ENCODE measurements at regions not wholly inside any gene's neighbourhood (a gene's known extent, or its start where the extent isn't known, plus 50 kb on each side); places are given as distances from the start of the nearest gene placed in this dataset.

DNA sequence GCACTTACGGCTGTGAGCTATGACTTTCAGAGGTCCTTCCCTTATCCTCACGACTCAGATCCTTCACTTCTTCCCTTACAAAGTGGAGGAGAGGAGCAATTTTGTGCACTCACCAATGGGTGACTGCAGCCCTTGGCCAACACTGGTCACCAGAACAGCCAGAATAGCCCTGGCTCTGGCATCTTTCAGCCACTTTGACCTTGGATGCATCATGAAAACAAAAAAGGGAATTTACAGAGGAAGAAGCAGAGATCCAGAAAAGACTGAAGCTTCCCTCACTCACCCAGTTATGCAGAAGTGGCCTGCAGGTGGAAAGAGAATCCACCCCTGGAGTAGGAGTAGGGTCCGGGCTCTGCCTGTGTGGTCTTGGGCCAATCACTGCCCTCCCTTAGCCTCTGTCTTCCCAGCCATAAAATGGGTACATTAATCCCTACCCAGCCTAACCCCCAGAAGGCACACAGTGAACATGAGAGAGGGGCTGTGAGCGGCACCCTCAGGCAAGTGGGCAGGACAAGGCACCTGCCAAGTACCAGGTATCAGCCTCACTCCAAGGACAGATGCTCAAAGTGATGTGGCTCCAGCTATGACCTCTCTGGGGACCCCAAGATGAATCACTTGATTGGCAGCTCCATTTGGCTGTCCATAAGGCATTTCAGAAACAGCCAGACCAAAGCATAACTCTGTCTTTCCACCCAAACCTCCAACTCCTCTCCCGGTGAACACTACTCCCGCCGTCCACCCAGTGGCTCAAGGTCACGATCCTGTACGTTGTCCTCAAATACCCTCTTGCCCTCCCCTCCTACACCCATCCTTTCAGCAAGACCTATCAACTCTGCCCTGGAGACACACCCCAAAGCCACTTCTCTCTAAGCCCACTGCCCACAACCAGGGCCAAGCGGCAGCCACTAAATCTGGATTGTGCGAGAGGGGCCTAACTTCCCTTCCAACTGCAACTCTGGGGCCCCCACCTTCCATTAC is 129.8 kb upstream of the ZMIZ1 start:
- no peak for DNase-seq

GRCh38 chr10:78942091-78942501 is 126.7 kb upstream of the ZMIZ1 start:
- DNase-seq = no peak

GRCh38 chr10:78944723-78945312 is 123.9 kb upstream of the ZMIZ1 start:
- no peak for DNase-seq

GRCh38 chr10:78945838-78946237 is 122.9 kb upstream of the ZMIZ1 start:
- no peak for DNase-seq

DNA sequence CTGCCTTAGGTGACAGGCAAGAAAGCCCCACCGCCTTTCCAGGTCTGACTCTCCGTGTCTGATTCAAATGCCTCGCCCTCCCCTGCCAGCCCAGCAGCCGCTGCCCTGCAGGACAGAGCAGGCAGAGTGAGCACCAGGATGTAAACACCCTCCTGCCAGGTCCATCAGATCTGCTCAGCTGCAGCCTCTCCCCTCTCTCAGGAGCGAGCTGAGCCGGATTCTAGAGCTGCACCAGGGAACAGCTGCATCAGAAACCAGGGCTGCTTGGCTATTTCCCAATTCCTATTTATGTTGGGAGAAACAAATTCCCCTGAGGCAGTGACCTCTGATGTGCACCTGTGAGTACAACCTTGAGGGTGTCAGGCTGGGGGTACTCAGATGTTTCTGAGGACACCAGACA is 121.5 kb upstream of the ZMIZ1 start:
- DNase-seq = no peak

GRCh38 chr10:78947733-78948132 is 121.0 kb upstream of the ZMIZ1 start:
- no peak for DNase-seq

DNA sequence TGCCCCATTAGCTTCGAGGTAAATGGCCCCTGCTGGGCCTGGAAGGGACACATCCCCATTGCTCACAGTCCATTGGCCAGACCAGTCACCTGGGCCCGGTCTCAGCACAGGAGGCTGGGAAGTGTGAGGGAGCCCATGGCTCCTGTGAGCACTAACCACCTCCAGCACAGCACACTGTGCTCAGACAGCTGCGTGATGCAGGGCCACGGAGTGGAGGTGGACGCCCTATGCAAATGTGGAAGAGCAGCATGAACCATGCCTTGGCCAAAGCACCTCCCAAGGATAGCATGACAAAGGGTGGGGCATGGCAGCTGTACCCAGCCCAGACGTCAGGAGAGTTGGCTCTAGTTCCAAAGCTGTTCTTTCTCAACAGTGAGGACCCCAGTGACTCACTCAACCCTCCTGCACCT is 120.1 kb upstream of the ZMIZ1 start:
- DNase-seq = no peak

- no peak for DNase-seq
Measured at GRCh38 chr10:78950656-78951587, 117.8 kb upstream of the ZMIZ1 start.

- DNase-seq = no peak
Measured at GRCh38 chr10:78952030-78952429, 116.7 kb upstream of the ZMIZ1 start.

DNA sequence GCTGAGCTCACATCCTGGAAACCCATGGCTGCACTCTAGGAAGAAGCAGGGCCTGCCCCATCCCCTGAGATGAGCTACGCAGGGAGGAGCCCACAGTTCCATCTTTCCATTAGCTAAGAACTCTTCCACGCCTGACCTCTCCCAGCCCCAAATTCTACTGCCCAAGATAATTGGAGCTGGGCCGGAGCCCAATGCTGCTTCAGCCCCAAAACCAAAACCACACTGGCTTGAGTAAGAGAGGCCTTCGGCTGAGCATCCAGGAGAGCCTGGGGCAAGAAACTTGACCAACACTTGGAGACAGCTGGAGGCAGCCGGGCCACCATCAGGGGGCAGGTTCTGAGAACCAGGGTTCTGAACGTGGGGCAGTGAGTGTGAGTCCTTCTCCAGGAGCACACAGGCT is 116.1 kb upstream of the ZMIZ1 start:
- DNase-seq = no peak

DNA sequence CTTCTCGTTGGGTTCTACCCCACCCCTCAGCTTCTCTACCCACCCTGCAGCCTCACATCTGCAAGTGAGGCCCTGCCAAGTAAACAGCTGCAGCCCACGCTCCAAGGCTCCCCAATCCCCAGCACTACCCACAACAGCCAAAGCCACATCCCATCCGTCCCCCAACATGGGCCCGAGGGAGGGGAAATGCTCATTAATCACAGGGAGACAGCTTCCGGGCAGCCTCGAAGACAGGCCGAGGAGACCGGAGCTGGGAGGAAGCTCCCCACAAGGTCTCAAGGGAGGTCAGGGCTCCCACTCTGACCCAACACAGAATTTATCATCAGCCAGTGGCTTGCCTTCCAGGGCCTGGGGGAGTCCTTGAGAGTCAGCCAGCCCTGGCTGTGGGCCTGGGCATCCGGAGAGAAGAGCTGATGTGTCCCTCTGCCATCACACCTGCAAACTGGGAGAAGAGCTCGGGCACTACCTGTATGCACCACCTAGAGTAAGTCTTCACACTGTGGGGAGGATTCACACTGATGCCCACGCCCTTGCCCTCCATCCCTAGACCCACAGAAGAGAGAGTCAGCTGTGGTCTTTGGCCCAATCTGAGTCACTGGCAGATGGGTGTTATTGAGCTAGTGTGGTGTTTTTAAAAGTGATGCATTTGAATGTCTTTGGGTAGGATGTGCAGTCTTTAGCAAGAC is 115.5 kb upstream of the ZMIZ1 start:
- no peak for DNase-seq

- DNase-seq = no peak
Measured at GRCh38 chr10:78953799-78954297, 114.9 kb upstream of the ZMIZ1 start.

GRCh38 chr10:78954689-78955088 is 114.1 kb upstream of the ZMIZ1 start:
- DNase-seq = no peak

DNA sequence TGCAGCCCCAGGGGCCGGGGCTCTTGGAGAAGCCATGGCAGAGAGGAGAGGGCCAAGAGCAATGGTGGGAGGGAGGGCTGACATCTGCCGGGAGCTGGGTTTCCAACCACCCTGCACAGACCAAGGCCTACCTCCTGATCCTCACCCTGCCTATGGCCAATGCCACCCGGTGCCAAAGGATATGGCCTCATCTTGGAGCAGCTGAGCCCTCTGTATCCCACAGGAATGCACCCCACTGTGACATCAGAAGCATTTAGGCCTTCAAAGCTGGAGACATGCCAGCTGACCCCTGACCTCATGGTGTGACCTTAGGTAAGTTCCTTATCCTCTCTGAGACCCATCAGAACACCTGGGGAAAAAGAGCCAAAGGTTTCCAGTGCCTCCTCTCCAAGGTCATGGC is 113.6 kb upstream of the ZMIZ1 start:
- no peak for DNase-seq

DNA sequence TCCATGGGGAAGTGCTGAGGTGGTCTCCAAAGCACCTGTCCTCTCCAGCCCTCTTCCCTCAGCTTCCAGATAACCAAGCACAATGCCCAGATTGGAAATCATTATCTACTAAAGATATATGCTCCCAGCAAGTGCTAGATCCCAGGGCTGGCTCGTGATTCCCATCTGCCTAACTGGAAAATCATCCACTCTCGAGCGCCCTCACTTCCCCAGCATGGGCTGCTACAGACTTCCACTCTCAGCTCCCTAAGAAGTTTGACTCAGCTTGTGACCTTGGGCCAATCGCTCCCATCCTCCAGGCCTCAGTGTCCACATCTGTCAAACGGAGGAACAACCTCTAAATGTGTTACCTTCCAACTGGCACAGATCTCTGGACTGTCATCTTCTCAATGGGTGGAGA is 112.4 kb upstream of the ZMIZ1 start:
- no peak for DNase-seq

GRCh38 chr10:78957471-78958039 is 111.2 kb upstream of the ZMIZ1 start:
- no peak for DNase-seq

DNA sequence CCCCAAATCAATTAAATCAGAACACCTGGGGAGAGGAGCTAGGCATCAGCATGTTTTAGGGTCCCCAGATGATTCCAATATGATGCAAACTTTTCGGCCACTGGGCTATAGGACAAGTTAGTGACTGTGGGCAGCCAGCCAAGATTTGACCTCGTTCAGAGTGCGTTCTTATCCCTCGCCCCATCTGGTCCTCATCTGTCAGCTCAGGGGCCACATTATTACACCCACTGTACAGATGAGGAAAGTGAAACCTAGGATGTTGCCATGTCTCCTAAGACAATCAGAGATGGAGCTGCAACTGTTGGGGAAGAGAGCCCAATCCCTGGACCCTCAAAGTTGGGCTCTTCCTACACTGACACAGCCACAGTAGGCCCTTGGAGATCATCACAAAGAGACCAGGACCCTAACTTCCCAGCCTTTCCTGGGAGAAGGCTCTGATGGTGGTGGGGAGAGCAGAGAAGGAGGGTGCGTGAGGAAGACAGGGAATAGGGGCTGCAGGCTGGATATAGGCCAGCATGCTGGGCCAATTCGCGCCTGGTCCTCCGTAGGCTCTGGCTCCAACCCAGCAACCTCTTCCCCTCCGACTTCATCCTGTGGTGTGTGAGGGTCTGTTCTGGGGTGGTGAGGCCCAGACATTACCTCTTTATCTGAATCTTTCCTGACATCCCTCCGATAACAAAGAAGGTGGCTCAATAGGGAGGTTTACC is 109.4 kb upstream of the ZMIZ1 start:
- DNase-seq = no peak

- DNase-seq = no peak
Measured at GRCh38 chr10:78959924-78960285, 108.9 kb upstream of the ZMIZ1 start.

DNA sequence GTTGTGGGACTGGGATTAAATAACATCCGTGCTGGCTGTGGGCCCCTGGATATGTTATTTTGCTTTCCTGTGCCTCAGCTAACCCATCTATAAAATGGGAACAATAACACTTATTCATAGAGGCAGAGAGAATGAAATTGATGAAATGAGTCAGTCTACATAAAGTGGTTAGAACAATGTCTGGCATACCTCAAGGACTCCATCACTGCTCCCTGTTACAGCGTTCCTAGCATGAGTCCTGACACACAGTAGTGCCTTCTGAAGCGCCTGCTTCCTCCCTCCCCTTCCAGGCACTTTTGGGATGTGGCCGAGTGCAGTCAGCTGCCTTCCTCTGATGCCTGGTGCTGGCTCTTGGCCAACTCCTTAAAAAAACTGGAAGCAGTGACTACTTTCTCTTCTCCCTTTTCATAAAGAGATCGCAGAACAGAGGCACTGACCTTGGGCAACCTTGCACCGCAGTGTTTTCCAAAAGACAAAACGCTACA is 108.4 kb upstream of the ZMIZ1 start:
- DNase-seq = no peak

DNA sequence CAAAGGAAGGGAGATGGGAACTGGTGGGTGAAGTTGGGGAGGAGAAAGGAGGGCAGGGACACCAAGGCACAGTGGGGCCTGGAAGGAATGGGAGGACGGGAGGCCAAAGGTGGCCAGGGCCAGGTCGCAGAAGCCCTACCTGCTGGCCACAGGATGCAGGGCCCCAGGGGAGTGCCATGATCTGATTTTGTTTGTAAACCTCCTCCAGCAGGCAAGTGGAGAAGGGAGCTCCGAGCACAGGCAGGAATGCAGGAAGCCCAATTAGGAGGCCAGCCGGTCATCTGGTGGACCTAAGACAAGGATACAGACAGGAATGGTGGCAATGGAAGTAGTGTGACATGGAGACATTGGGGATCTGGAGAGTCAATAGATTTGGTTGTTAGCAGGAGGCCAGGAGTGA is 107.0 kb upstream of the ZMIZ1 start:
- DNase-seq = no peak
